ENCODE measurements at regions not wholly inside any gene's neighbourhood (a gene's known extent, or its start where the extent isn't known, plus 50 kb on each side); places are given as distances from the start of the nearest gene placed in this dataset.

GRCh38 chr9:129506892-129507291 lies 114.0 kb downstream of the C9orf50 start:
- TF ChIP-seq EZH2 (IDR thresholded peaks at IDR 0.05; ENCODE audit: borderline replicate concordance, low read depth, low read length, severe bottlenecking) (no peak), CTCF (IDR thresholded peaks at IDR 0.05; ENCODE audit: extremely low read depth in 1 of 2, insufficient read depth in 1 of 2, low read depth in 1 of 2, low read length in 2 of 2) (no peak), MYC (IDR thresholded peaks at IDR 0.05; ENCODE audit: low read depth, low read length) (no peak), POLR2A (IDR thresholded peaks at IDR 0.05; ENCODE audit: low read depth, low read length) (no peak), JUN (IDR thresholded peaks at IDR 0.05; ENCODE audit: borderline replicate concordance, insufficient read depth, insufficient read length, low read depth) (peak; percentile 14), MAX (IDR thresholded peaks at IDR 0.05; ENCODE audit: insufficient read depth, insufficient read length) (no peak)

Data from endothelial cell of umbilical vein (primary cell).